Inferior parietal cortex (tissue), 1 donor: ENCODE measurements at regions not wholly inside any gene's neighbourhood (a gene's known extent, or its start where the extent isn't known, plus 50 kb on each side); places are given as distances from the start of the nearest gene placed in this dataset.
"Not testable (repeated sequence)": the region's sequence is repeated elsewhere in the genome, so short reads cannot be mapped to it uniquely, and the experiment has no call there.

Source experiments
- DNase-seq: peaks from one replicate; pipeline ENCODE4 v3.0.0-alpha.2; 2016; ENCODE audit errors: extremely low spot score

DNA sequence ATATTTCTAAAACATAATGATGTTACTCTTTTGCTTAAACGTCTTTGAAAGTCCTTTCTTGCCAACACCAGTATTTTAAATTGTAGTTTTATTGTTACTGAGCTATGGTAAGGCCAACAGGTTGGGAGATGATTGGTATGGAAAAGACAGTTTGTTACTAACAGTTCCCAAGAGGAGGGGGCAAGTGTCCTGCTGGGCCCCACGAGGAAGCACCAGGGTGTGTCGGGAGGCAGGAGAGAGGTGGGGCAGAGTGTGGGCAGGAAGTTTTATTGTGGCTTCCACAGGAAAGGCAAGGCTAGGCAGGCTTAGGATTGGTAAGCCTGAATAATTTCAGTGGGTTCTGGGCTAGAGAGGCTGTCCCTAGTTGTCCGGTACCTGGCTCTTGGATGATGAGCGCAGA lies 134.3 kb downstream of the SOCS6 start:
- no peak for DNase-seq

DNA sequence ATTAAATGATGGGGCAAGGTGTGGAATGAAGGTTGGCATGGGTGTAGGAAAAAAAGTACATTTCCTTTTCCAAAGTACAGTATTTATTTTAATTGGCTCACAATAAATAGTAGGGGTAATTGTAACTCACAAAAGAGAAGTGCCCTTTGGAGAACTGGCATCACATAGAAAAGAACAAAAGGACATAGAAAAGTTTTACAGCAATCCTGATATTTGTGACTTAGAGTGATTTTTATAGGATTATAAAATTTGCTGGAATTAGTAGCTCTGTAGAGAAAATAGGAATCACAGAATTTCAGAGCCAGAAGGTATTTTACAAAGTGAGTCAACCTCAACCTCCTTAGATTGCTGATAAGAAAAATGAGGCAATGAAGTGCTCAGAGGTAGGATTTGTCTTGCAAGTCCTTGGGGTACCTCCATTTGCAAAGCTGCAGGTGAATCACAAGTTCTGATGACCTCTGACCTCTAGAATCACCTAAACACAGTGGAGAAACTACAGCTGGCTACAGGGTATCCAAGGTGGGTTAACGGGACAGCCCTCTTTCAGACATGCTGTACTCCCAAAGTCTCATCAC lies 133.6 kb downstream of the SOCS6 start:
- no peak for DNase-seq

GRCh38 chr18:70421471-70422390 lies 132.9 kb downstream of the SOCS6 start:
- no peak for DNase-seq

DNA sequence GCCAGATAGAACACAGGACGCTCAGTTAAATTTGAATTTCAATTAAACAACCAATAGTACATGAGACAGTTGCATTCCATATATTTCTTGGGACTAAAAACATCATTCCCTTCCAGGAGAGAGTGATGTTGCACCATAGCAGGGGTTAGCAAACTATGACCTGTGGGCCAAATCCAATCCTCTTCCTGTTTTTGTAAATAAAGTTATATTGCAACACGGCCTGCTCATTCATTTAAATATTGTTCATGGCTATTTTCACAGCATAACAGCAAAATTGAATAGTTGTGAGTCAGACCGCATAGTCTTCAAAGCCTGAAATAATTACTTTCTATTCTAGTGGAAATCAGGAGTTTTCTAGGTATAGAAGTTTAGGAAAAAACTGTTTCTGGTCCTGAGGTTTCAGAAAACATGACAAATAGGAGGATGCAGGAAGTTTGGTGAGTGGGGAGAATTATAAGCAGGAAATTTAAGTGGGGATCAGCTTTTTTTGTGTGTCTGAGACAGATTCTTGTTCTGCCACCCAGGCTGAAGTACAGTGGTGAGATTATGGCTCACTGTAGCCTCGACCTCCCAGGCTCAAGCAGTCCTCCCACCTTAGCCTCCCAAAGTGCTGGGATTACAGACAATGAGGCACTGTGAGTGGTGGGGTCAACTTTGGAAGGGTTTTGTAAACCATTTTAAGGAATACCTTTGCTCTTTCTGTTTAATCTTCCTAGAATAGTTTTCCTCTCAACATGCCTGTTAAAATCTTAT lies 131.5 kb downstream of the SOCS6 start:
- DNase-seq = no peak

GRCh38 chr18:70419526-70419925 lies 130.7 kb downstream of the SOCS6 start:
- no peak for DNase-seq

- DNase-seq = no peak
These were observed 129.9 kb downstream of the SOCS6 start for GRCh38 chr18:70418546-70419311.

DNA sequence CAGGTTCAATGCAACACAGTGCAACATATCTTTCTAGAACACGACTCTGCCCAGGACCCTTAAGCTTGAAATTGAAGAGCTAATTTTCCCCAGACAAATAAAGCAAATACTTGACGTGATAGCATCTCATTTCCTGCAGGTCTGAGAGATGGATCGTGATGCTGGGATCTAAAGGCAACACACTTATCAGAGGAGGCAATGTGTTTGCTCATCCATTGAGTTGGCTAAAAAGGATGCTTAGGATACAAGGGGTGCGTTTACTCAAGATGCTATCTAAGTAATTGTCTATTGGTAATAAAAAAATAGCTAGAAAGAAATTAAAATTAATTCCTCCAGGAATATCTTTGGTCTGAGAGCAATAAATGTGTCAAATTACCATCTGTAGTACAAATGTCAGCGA lies 129.0 kb downstream of the SOCS6 start:
- DNase-seq = no peak

GRCh38 chr18:70416496-70416895 lies 127.7 kb downstream of the SOCS6 start:
- no peak for DNase-seq

DNA sequence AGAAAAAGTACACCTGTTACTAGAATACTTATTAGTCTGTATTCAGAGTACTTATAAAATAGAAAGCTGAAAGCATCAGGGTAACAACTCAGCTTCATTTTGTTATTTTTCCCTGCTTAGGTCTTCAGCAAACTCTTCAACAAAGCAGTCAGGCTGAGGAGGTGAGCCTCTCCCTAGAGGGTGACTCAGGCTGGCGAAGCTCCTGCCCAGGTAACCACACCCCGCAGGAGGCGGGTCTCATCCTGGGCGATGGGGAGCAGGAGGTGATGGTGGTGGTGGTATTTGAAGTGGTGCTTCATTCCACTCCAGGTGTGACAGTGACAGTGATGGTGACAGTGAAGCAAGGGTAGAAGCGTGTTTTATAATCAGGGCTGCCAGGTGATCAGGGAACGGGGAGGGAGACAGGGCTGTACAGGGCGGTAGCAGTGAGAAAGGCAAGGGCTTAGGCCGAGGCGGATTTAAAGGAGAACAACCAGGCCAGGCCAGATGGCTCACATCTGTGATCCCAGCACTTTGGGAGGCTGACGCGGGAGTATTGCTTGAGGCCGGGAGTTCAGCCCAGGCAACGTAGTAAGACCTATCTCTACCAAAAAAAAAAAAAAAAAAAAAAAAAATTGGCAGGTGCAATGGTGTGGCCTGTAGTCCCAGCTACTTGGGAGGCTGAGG lies 127.1 kb downstream of the SOCS6 start:
- DNase-seq = no peak

DNA sequence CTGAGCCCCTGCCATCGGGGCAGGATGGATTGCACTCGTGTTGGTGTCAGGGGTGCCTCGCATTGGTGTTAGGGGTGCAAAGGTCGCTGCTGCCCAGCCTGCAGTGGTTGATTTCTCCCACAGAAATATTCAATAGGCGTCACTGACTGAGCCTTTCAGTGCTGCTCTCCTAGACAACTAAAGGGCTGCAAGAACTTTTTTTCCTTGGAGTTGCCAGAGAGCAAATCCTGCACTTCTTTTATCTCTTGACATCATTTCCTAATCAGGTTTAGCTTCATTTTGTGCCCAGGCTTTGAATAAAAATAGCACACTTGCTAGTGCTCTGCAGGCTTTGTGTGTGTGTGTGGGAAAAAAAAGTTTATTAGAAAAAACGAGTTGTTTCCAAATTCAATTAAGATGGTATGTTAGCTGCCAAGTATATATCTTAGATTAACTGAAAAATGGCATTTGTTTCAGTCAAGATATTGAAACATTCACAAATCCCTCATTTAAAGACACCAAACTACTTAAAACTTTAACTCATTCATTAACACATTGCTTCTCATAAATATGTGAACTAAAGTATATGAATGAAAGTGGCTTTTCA lies 125.6 kb downstream of the SOCS6 start:
- DNase-seq = no peak

DNA sequence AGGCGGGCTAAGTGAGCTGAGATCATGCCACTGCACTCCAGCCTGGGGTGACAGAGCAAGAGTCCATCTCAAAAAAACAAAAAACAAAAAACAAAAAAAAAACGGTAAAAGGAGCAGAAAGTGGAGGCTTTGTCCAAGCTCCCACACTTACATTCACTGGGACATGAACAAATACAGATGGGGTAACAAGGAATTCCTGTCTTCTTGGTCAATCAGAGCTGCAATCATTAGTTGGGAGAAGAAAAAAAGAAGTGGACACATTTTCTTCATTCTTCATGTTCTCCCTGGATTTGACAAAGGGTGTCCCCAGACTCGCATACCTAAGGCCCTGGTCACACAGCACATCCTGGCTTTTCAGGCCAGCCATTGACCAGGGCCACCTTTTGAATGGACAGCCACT lies 124.6 kb downstream of the SOCS6 start:
- DNase-seq = no peak

- no peak for DNase-seq
These were observed 123.1 kb downstream of the SOCS6 start for GRCh38 chr18:70411876-70412435.

- no peak for DNase-seq
These were observed 122.5 kb downstream of the SOCS6 start for GRCh38 chr18:70411307-70411706.

- DNase-seq = no peak
These were observed 116.2 kb downstream of the SOCS6 start for GRCh38 chr18:70405052-70405451.

- no peak for DNase-seq
These were observed 111.6 kb downstream of the SOCS6 start for GRCh38 chr18:70400476-70400875.

GRCh38 chr18:70398076-70398475 lies 109.2 kb downstream of the SOCS6 start:
- DNase-seq = no peak

DNA sequence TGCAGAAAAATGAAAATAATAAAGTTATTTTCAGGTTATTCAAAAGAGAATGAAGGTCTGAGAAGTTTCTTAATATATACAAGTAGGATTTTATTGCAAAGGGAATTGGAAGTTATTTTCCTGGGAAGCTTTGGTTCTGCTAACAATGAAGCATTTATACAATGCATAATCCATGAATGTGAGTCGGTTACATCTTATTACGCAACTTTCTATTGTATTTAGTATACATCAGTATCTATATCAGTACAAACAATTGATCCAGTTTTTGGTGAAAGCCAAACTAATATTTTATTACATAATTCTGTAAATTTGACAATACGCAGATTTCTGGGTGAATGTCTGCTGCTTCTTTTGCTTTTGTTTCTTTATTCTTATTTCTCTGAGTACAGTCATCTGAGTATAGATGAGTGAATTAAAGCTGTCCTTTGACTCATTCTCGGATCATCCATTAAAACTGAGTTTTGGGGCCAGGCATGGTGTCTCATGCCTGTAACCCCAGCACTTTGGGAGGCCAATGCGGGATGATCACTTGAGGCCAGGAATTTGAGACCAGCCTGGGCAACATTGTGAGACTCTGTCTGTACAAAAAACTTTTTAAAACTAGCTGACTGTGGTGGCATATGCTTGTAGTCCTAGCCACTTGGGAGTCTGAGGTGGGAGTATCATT lies 108.5 kb downstream of the SOCS6 start:
- no peak for DNase-seq

GRCh38 chr18:70395771-70396170 lies 106.9 kb downstream of the SOCS6 start:
- not testable (repeated sequence) for DNase-seq

- DNase-seq = no peak
These were observed 105.8 kb downstream of the SOCS6 start for GRCh38 chr18:70394672-70395071.
